ENCODE measurements at regions not wholly inside any gene's neighbourhood (a gene's known extent, or its start where the extent isn't known, plus 50 kb on each side); places are given as distances from the start of the nearest gene placed in this dataset.

- Histone ChIP-seq H3K4me3 (no peak overlapping the region), H3K27ac (no peak overlapping the region), H3K36me3 (ENCODE audit: insufficient read depth, low read length) (no peaks in the 10 kb centered on the region), H3K9me3 (ENCODE audit: low read depth, low read length) (no peaks in the 10 kb centered on the region), H3K9ac (ENCODE audit: insufficient read length) (no peak overlapping the region)
- TF ChIP-seq FOXP2 (optimal IDR thresholded peaks at IDR 0.05; ENCODE audit: control extremely low read depth, extremely low read length, insufficient read depth) (no peak), EZH2 (IDR thresholded peaks at IDR 0.05) (no peak), POLR2AphosphoS5 (IDR thresholded peaks at IDR 0.05; ENCODE audit: borderline replicate concordance, low read depth, low read length) (no peak)
- DNase-seq (ENCODE audit: low read depth, low spot score): no peak
These were observed 500.8 kb upstream of the PCDH20 start for GRCh38 chr13:61916483-61916882.

GRCh38 chr13:61913183-61913582 lies 497.5 kb upstream of the PCDH20 start:
- DNase-seq (ENCODE audit: low read depth, low spot score): no peak
- Histone ChIP-seq H3K36me3 (ENCODE audit: insufficient read depth, low read length) (no peaks in the 10 kb centered on the region), H3K9me3 (ENCODE audit: low read depth, low read length) (no peaks in the 10 kb centered on the region), H3K27ac (no peak overlapping the region), H3K9ac (ENCODE audit: insufficient read length) (no peak overlapping the region), H3K4me3 (no peak overlapping the region)
- TF ChIP-seq POLR2AphosphoS5 (IDR thresholded peaks at IDR 0.05; ENCODE audit: borderline replicate concordance, low read depth, low read length) (no peak), FOXP2 (optimal IDR thresholded peaks at IDR 0.05; ENCODE audit: control extremely low read depth, extremely low read length, insufficient read depth) (no peak), EZH2 (IDR thresholded peaks at IDR 0.05) (no peak)

- Histone ChIP-seq H3K4me3 (no peak overlapping the region), H3K9ac (ENCODE audit: insufficient read length) (no peak overlapping the region), H3K36me3 (ENCODE audit: insufficient read depth, low read length) (no peaks in the 10 kb centered on the region), H3K9me3 (ENCODE audit: low read depth, low read length) (no peaks in the 10 kb centered on the region), H3K27ac (no peak overlapping the region)
- DNase-seq (ENCODE audit: low read depth, low spot score): no peak
- no peak for TF ChIP-seq EZH2 (IDR thresholded peaks at IDR 0.05)
- TF ChIP-seq FOXP2 (optimal IDR thresholded peaks at IDR 0.05; ENCODE audit: control extremely low read depth, extremely low read length, insufficient read depth): no peak
- no peak for TF ChIP-seq POLR2AphosphoS5 (IDR thresholded peaks at IDR 0.05; ENCODE audit: borderline replicate concordance, low read depth, low read length)
These were observed 493.4 kb upstream of the PCDH20 start for GRCh38 chr13:61908906-61909615.

GRCh38 chr13:61905054-61905453 lies 489.4 kb upstream of the PCDH20 start:
- TF ChIP-seq FOXP2 (optimal IDR thresholded peaks at IDR 0.05; ENCODE audit: control extremely low read depth, extremely low read length, insufficient read depth): no peak
- TF ChIP-seq EZH2 (IDR thresholded peaks at IDR 0.05): no peak
- TF ChIP-seq POLR2AphosphoS5 (IDR thresholded peaks at IDR 0.05; ENCODE audit: borderline replicate concordance, low read depth, low read length): no peak
- DNase-seq (ENCODE audit: low read depth, low spot score): no peak
- H3K9me3 ChIP-seq (ENCODE audit: low read depth, low read length): no peaks in the 10 kb centered on the region
- no peak overlapping the region for H3K9ac ChIP-seq (ENCODE audit: insufficient read length)
- H3K27ac ChIP-seq: no peak overlapping the region
- no peak overlapping the region for H3K4me3 ChIP-seq
- no peaks in the 10 kb centered on the region for H3K36me3 ChIP-seq (ENCODE audit: insufficient read depth, low read length)

GRCh38 chr13:61901946-61902541 lies 486.4 kb upstream of the PCDH20 start:
- no peak overlapping the region for H3K4me3 ChIP-seq
- no peak for DNase-seq (ENCODE audit: low read depth, low spot score)
- H3K27ac ChIP-seq: no peak overlapping the region
- no peaks in the 10 kb centered on the region for H3K36me3 ChIP-seq (ENCODE audit: insufficient read depth, low read length)
- TF ChIP-seq FOXP2 (optimal IDR thresholded peaks at IDR 0.05; ENCODE audit: control extremely low read depth, extremely low read length, insufficient read depth): no peak
- no peak for TF ChIP-seq EZH2 (IDR thresholded peaks at IDR 0.05)
- no peak for TF ChIP-seq POLR2AphosphoS5 (IDR thresholded peaks at IDR 0.05; ENCODE audit: borderline replicate concordance, low read depth, low read length)
- H3K9me3 ChIP-seq (ENCODE audit: low read depth, low read length): no peaks in the 10 kb centered on the region
- no peak overlapping the region for H3K9ac ChIP-seq (ENCODE audit: insufficient read length)

GRCh38 chr13:61900033-61900432 lies 484.4 kb upstream of the PCDH20 start:
- Histone ChIP-seq H3K9ac (ENCODE audit: insufficient read length) (no peak overlapping the region), H3K27ac (no peak overlapping the region), H3K4me3 (no peak overlapping the region), H3K9me3 (ENCODE audit: low read depth, low read length) (no peaks in the 10 kb centered on the region), H3K36me3 (ENCODE audit: insufficient read depth, low read length) (no peaks in the 10 kb centered on the region)
- no peak for DNase-seq (ENCODE audit: low read depth, low spot score)
- TF ChIP-seq EZH2 (IDR thresholded peaks at IDR 0.05) (no peak), POLR2AphosphoS5 (IDR thresholded peaks at IDR 0.05; ENCODE audit: borderline replicate concordance, low read depth, low read length) (no peak), FOXP2 (optimal IDR thresholded peaks at IDR 0.05; ENCODE audit: control extremely low read depth, extremely low read length, insufficient read depth) (no peak)

GRCh38 chr13:61898207-61898606 lies 482.6 kb upstream of the PCDH20 start:
- no peak overlapping the region for H3K4me3 ChIP-seq
- no peaks in the 10 kb centered on the region for H3K36me3 ChIP-seq (ENCODE audit: insufficient read depth, low read length)
- TF ChIP-seq POLR2AphosphoS5 (IDR thresholded peaks at IDR 0.05; ENCODE audit: borderline replicate concordance, low read depth, low read length) (no peak), FOXP2 (optimal IDR thresholded peaks at IDR 0.05; ENCODE audit: control extremely low read depth, extremely low read length, insufficient read depth) (no peak), EZH2 (IDR thresholded peaks at IDR 0.05) (no peak)

GRCh38 chr13:61891401-61891800 lies 475.8 kb upstream of the PCDH20 start:
- DNase-seq (ENCODE audit: low read depth, low spot score): no peak
- H3K9ac ChIP-seq (ENCODE audit: insufficient read length): no peak overlapping the region
- H3K9me3 ChIP-seq (ENCODE audit: low read depth, low read length): no peaks in the 10 kb centered on the region
- no peak overlapping the region for H3K4me3 ChIP-seq
- no peaks in the 10 kb centered on the region for H3K36me3 ChIP-seq (ENCODE audit: insufficient read depth, low read length)
- no peak for TF ChIP-seq POLR2AphosphoS5 (IDR thresholded peaks at IDR 0.05; ENCODE audit: borderline replicate concordance, low read depth, low read length)
- no peak for TF ChIP-seq EZH2 (IDR thresholded peaks at IDR 0.05)
- TF ChIP-seq FOXP2 (optimal IDR thresholded peaks at IDR 0.05; ENCODE audit: control extremely low read depth, extremely low read length, insufficient read depth): no peak
- H3K27ac ChIP-seq: no peak overlapping the region

More at GRCh38 chr13:61898207-61898606, 482.6 kb upstream of the PCDH20 start:
- Histone ChIP-seq H3K9ac (ENCODE audit: insufficient read length) (no peak overlapping the region), H3K9me3 (ENCODE audit: low read depth, low read length) (no peaks in the 10 kb centered on the region), H3K27ac (no peak overlapping the region)
- no peak for DNase-seq (ENCODE audit: low read depth, low spot score)
